GM18505 (cell line): ENCODE measurements at regions not wholly inside any gene's neighbourhood (a gene's known extent, or its start where the extent isn't known, plus 50 kb on each side); places are given as distances from the start of the nearest gene placed in this dataset.

Experiments
- ATAC-seq: cut with Tn5 transposase; IDR thresholded peaks from one replicate; pipeline ENCODE4 v1.9.1; 2021; ENCODE audit not compliant: unreplicated experiment
- POLR2A ChIP-seq: IDR thresholded peaks from 4 replicates; pipeline ENCODE4 v1.6.1; 2011; ENCODE audit warnings: borderline replicate concordance; ENCODE audit not compliant: insufficient read depth, insufficient read length; ENCODE audit errors: extremely low read depth

GRCh38 chr17:71286625-71287024, 834.2 kb upstream of the SOX9 start:
- ATAC-seq, result no peak
- no peak for TF ChIP-seq POLR2A

GRCh38 chr17:71287071-71287823, 833.6 kb upstream of the SOX9 start:
- no peak for ATAC-seq
- no peak for TF ChIP-seq POLR2A

GRCh38 chr17:71292006-71292405, 828.8 kb upstream of the SOX9 start:
- no peak for TF ChIP-seq POLR2A
- no peak for ATAC-seq

GRCh38 chr17:71296005-71296404, 824.8 kb upstream of the SOX9 start:
- no peak for TF ChIP-seq POLR2A
- no peak for ATAC-seq

GRCh38 chr17:71301063-71301462, 819.8 kb upstream of the SOX9 start:
- no peak for TF ChIP-seq POLR2A
- ATAC-seq, result no peak

GRCh38 chr17:71302721-71303549, 817.9 kb upstream of the SOX9 start:
- TF ChIP-seq POLR2A, result no peak
- ATAC-seq, result no peak

- TF ChIP-seq POLR2A, result no peak
- no peak for ATAC-seq
These were observed 816.2 kb upstream of the SOX9 start for GRCh38 chr17:71304498-71305158.

GRCh38 chr17:71313866-71314265, 807.0 kb upstream of the SOX9 start:
- no peak for ATAC-seq
- no peak for TF ChIP-seq POLR2A

- no peak for ATAC-seq
- TF ChIP-seq POLR2A, result no peak
These were observed 805.3 kb upstream of the SOX9 start for GRCh38 chr17:71315568-71315967.

GRCh38 chr17:71316176-71316897, 804.5 kb upstream of the SOX9 start:
- no peak for ATAC-seq
- no peak for TF ChIP-seq POLR2A

GRCh38 chr17:71320009-71320796, 800.6 kb upstream of the SOX9 start:
- no peak for ATAC-seq
- TF ChIP-seq POLR2A, result no peak

- ATAC-seq, result no peak
- TF ChIP-seq POLR2A, result no peak
These were observed 795.7 kb upstream of the SOX9 start for GRCh38 chr17:71325117-71325516.
